Neural cell (in vitro differentiated cells): ENCODE measurements at regions not wholly inside any gene's neighbourhood (a gene's known extent, or its start where the extent isn't known, plus 50 kb on each side); places are given as distances from the start of the nearest gene placed in this dataset.

ENCODE experiments used
- H2AFZ ChIP-seq: fragments of 200-600, 300-800 bp; sonication (generic), shearing (Covaris generic); 2 replicates; pipeline ENCODE4 v1.6.0; 2014; ENCODE audit warnings: low read depth, mild to moderate bottlenecking, antibody characterized with exemption, low read length, moderate library complexity
- H3F3A ChIP-seq: fragments of 200-600 bp; shearing (Covaris generic); 2 replicates; pipeline ENCODE4 v1.6.1; 2016; ENCODE audit warnings: mild to moderate bottlenecking, moderate library complexity, mixed read lengths, antibody characterized with exemption, low read length; ENCODE audit not compliant: insufficient read depth, poor library complexity, severe bottlenecking
- H3K27ac ChIP-seq: fragments of 200-600, 300-800 bp; sonication (generic), shearing (Covaris generic); 2 replicates; pipeline ENCODE4 v1.5.1; 2014; ENCODE audit warnings: mild to moderate bottlenecking, low read length, moderate library complexity
- H3K27me3 ChIP-seq: fragments of 300-800, 200-600 bp; sonication (generic), shearing (Covaris generic); 2 replicates; pipeline ENCODE4 v1.6.0; 2014; ENCODE audit warnings: mild to moderate bottlenecking, low read depth, low read length, moderate library complexity; ENCODE audit not compliant: insufficient read depth
- H3K36me3 ChIP-seq: fragments of 300-800, 200-600 bp; sonication (generic), shearing (Covaris generic); 2 replicates; pipeline ENCODE4 v1.5.1; 2014; ENCODE audit warnings: mild to moderate bottlenecking, antibody characterized with exemption, low read length, moderate library complexity; ENCODE audit not compliant: insufficient read depth
- H3K4me2 ChIP-seq: fragments of 300-800, 200-600 bp; sonication (generic), shearing (Covaris generic); 2 replicates; pipeline ENCODE4 v1.6.0; 2014; ENCODE audit warnings: mild to moderate bottlenecking, low read length
- H3K4me3 ChIP-seq: fragments of 300-800, 200-600 bp; sonication (generic), shearing (Covaris generic); 2 replicates; pipeline ENCODE4 v1.5.1; 2014; ENCODE audit warnings: mild to moderate bottlenecking, low read length, moderate library complexity
- H3K79me2 ChIP-seq: fragments of 200-600 bp; shearing (Covaris generic); replicated peaks from 2 replicates; pipeline ENCODE4 v1.6.0; 2014; ENCODE audit warnings: mild to moderate bottlenecking, low read length, moderate library complexity; ENCODE audit not compliant: insufficient read depth
- H3K9ac ChIP-seq: fragments of 300-800, 200-600 bp; sonication (generic), shearing (Covaris generic); 2 replicates; pipeline ENCODE4 v1.6.1; 2016; ENCODE audit warnings: mild to moderate bottlenecking, low read length, mixed read lengths
- H3K9me2 ChIP-seq: fragments of 200-600 bp; shearing (Covaris generic); 2 replicates; pipeline ENCODE4 v1.6.1; 2016; ENCODE audit warnings: mild to moderate bottlenecking, low read length, mixed read lengths; ENCODE audit not compliant: insufficient read depth
- H3K9me3 ChIP-seq: fragments of 200-600, 300-800 bp; sonication (generic), shearing (Covaris generic); 2 replicates; pipeline ENCODE4 v1.6.1; 2016; ENCODE audit warnings: mild to moderate bottlenecking, mixed run types, low read length, moderate library complexity, mixed read lengths
- H4K20me1 ChIP-seq: fragments of 200-600 bp; shearing (Covaris generic); 2 replicates; pipeline ENCODE4 v1.6.1; 2016; ENCODE audit warnings: mild to moderate bottlenecking, mixed run types; ENCODE audit not compliant: insufficient read depth
- CTCF ChIP-seq: fragments of 450-650 bp; IDR thresholded peaks from 2 replicates; pipeline ENCODE4 v1.5.1; 2014; ENCODE audit warnings: antibody characterized with exemption, mild to moderate bottlenecking, moderate library complexity; ENCODE audit not compliant: poor library complexity, severe bottlenecking
- EP300 ChIP-seq: fragments of 450-650 bp; conservative IDR thresholded peaks from 2 replicates; pipeline ENCODE4 v1.6.1; 2014; ENCODE audit warnings: antibody characterized with exemption, mild to moderate bottlenecking, moderate library complexity; ENCODE audit not compliant: poor library complexity, severe bottlenecking
- EZH2 ChIP-seq: fragments of 200-600, 300-800 bp; shearing (Covaris generic), sonication (generic); IDR thresholded peaks from 2 replicates; pipeline ENCODE4 v1.6.1; 2014; ENCODE audit warnings: antibody characterized with exemption, low read length, borderline replicate concordance, mild to moderate bottlenecking; ENCODE audit not compliant: insufficient read depth, poor library complexity, severe bottlenecking
- MXI1 ChIP-seq: fragments of 450-650 bp; conservative IDR thresholded peaks from 2 replicates; pipeline ENCODE4 v1.6.1; 2014; ENCODE audit warnings: antibody characterized with exemption, mild to moderate bottlenecking; ENCODE audit not compliant: poor library complexity, severe bottlenecking
- POLR2AphosphoS5 ChIP-seq: IDR thresholded peaks from 2 replicates; pipeline ENCODE4 v1.6.1; 2012
- RAD21 ChIP-seq: fragments of 450-650 bp; conservative IDR thresholded peaks from 2 replicates; pipeline ENCODE4 v1.6.1; 2014; ENCODE audit warnings: antibody characterized with exemption, mild to moderate bottlenecking, moderate library complexity
- REST ChIP-seq: IDR thresholded peaks from 2 replicates; pipeline ENCODE4 v1.6.1; 2012; ENCODE audit warnings: borderline replicate concordance
- SMC3 ChIP-seq: fragments of 450-650 bp; conservative IDR thresholded peaks from 2 replicates; pipeline ENCODE4 v1.6.1; 2014; ENCODE audit warnings: antibody characterized with exemption, mild to moderate bottlenecking, moderate library complexity; ENCODE audit not compliant: poor library complexity
- TAF1 ChIP-seq: IDR thresholded peaks from 2 replicates; pipeline ENCODE4 v1.6.1; 2012; ENCODE audit warnings: low read depth

- H3K9ac ChIP-seq = no peak overlapping the region
- H3K9me2 ChIP-seq = no peaks in the 10 kb centered on the region
- peaks cover 11% of the 10 kb centered on the region for H3K79me2 ChIP-seq
- no peaks in the 10 kb centered on the region for H3K36me3 ChIP-seq
- H2AFZ ChIP-seq = no peak overlapping the region
- H3K27me3 ChIP-seq = no peaks in the 10 kb centered on the region
- no peak for TF ChIP-seq CTCF
- TF ChIP-seq REST = no peak
- no peak for TF ChIP-seq SMC3
- TF ChIP-seq EP300 = no peak
- no peak for TF ChIP-seq POLR2AphosphoS5
- no peak for TF ChIP-seq RAD21
- no peak for TF ChIP-seq MXI1
- TF ChIP-seq EZH2 = no peak
- no peak for TF ChIP-seq TAF1
- no peak overlapping the region for H3K27ac ChIP-seq
- no peak overlapping the region for H3K4me3 ChIP-seq
- H3F3A ChIP-seq = no peaks in the 10 kb centered on the region
- H3K4me2 ChIP-seq = no peak overlapping the region
- H4K20me1 ChIP-seq = no peaks in the 10 kb centered on the region
- no peaks in the 10 kb centered on the region for H3K9me3 ChIP-seq
Measured at GRCh38 chr2:74079522-74080341, 68.0 kb downstream of the BOLA3 start.

- H2AFZ ChIP-seq = no peak overlapping the region
- H3K9ac ChIP-seq = no peak overlapping the region
Measured at GRCh38 chr2:74080346-74080745, 67.4 kb downstream of the BOLA3 start.

More at GRCh38 chr2:74080346-74080745, 67.4 kb downstream of the BOLA3 start:
- Histone ChIP-seq H3F3A (no peaks in the 10 kb centered on the region), H3K79me2 (peaks cover 11% of the 10 kb centered on the region), H3K9me3 (no peaks in the 10 kb centered on the region), H3K9me2 (no peaks in the 10 kb centered on the region), H3K4me2 (no peak overlapping the region), H3K27ac (no peak overlapping the region), H3K27me3 (no peaks in the 10 kb centered on the region), H3K4me3 (no peak overlapping the region), H3K36me3 (no peaks in the 10 kb centered on the region), H4K20me1 (no peaks in the 10 kb centered on the region)
- TF ChIP-seq MXI1 (no peak), POLR2AphosphoS5 (no peak), TAF1 (no peak), EZH2 (no peak), RAD21 (no peak), SMC3 (no peak), REST (no peak), CTCF (no peak), EP300 (no peak)
